ENCODE measurements at regions not wholly inside any gene's neighbourhood (a gene's known extent, or its start where the extent isn't known, plus 50 kb on each side); places are given as distances from the start of the nearest gene placed in this dataset.
A peak's percentile ranks its signal among the peaks of the same experiment; 100 is the strongest.

- WGBS: 96% methylated on average over 3 of the region's 3 CpGs
- Histone ChIP-seq H3K27ac (ENCODE audit: low read depth) (no peak overlapping the region), H3K4me3 (ENCODE audit: low read depth, low read length) (no peak overlapping the region), H3K4me1 (ENCODE audit: insufficient read depth) (no peaks in the 10 kb centered on the region), H3K36me3 (ENCODE audit: insufficient read depth) (no peaks in the 10 kb centered on the region)
- DNase-seq (ENCODE audit: extremely low spot score): no peak
Observed at GRCh38 chr10:30793093-30793492, 163.5 kb upstream of the LYZL2 start.

GRCh38 chr10:30792025-30792424 is 162.5 kb upstream of the LYZL2 start:
- Histone ChIP-seq H3K4me3 (ENCODE audit: low read depth, low read length) (no peak overlapping the region), H3K36me3 (ENCODE audit: insufficient read depth) (no peaks in the 10 kb centered on the region), H3K27ac (ENCODE audit: low read depth) (no peak overlapping the region), H3K4me1 (ENCODE audit: insufficient read depth) (no peaks in the 10 kb centered on the region)
- WGBS: 85% methylated on average over 2 of the region's 2 CpGs
- DNase-seq (ENCODE audit: extremely low spot score): no peak

GRCh38 chr10:30791197-30791611 is 161.7 kb upstream of the LYZL2 start:
- Histone ChIP-seq H3K36me3 (ENCODE audit: insufficient read depth) (no peaks in the 10 kb centered on the region), H3K4me1 (ENCODE audit: insufficient read depth) (no peaks in the 10 kb centered on the region), H3K27ac (ENCODE audit: low read depth) (no peak overlapping the region), H3K4me3 (ENCODE audit: low read depth, low read length) (no peak overlapping the region)
- WGBS: 64% methylated on average over 5 of the region's 5 CpGs
- no peak for DNase-seq (ENCODE audit: extremely low spot score)

GRCh38 chr10:30789806-30790205 is 160.3 kb upstream of the LYZL2 start:
- no peak for DNase-seq (ENCODE audit: extremely low spot score)
- H3K27ac ChIP-seq (ENCODE audit: low read depth): no peak overlapping the region
- no peaks in the 10 kb centered on the region for H3K4me1 ChIP-seq (ENCODE audit: insufficient read depth)
- H3K4me3 ChIP-seq (ENCODE audit: low read depth, low read length): no peak overlapping the region
- H3K36me3 ChIP-seq (ENCODE audit: insufficient read depth): no peaks in the 10 kb centered on the region
- 97% methylated on average over 8 of the region's 10 CpGs for WGBS

- no peak overlapping the region for H3K4me3 ChIP-seq (ENCODE audit: low read depth, low read length)
- no peak for DNase-seq (ENCODE audit: extremely low spot score)
- H3K27ac ChIP-seq (ENCODE audit: low read depth): no peak overlapping the region
- H3K4me1 ChIP-seq (ENCODE audit: insufficient read depth): no peaks in the 10 kb centered on the region
- H3K36me3 ChIP-seq (ENCODE audit: insufficient read depth): no peaks in the 10 kb centered on the region
- WGBS: 58% methylated on average over 3 of the region's 3 CpGs
Observed at GRCh38 chr10:30788307-30788706, 158.8 kb upstream of the LYZL2 start.

GRCh38 chr10:30786906-30787305 is 157.4 kb upstream of the LYZL2 start:
- no peaks in the 10 kb centered on the region for H3K36me3 ChIP-seq (ENCODE audit: insufficient read depth)
- H3K4me1 ChIP-seq (ENCODE audit: insufficient read depth): no peaks in the 10 kb centered on the region
- no peak overlapping the region for H3K4me3 ChIP-seq (ENCODE audit: low read depth, low read length)
- no peak overlapping the region for H3K27ac ChIP-seq (ENCODE audit: low read depth)
- DNase-seq (ENCODE audit: extremely low spot score): no peak
- WGBS: 96% methylated on average over 2 of the region's 2 CpGs

GRCh38 chr10:30786131-30786530 is 156.6 kb upstream of the LYZL2 start:
- Histone ChIP-seq H3K4me3 (ENCODE audit: low read depth, low read length) (no peak overlapping the region), H3K36me3 (ENCODE audit: insufficient read depth) (no peaks in the 10 kb centered on the region), H3K27ac (ENCODE audit: low read depth) (no peak overlapping the region), H3K4me1 (ENCODE audit: insufficient read depth) (no peaks in the 10 kb centered on the region)
- no peak for DNase-seq (ENCODE audit: extremely low spot score)

- Histone ChIP-seq H3K4me3 (ENCODE audit: low read depth, low read length) (peak overlapping the region; percentile 59), H3K27ac (ENCODE audit: low read depth) (peak overlapping the region; percentile 93), H3K36me3 (ENCODE audit: insufficient read depth) (no peaks in the 10 kb centered on the region), H3K4me1 (ENCODE audit: insufficient read depth) (no peaks in the 10 kb centered on the region)
- no peak for DNase-seq (ENCODE audit: extremely low spot score)
- 2% methylated on average over 63 of the region's 63 CpGs for WGBS
Observed at GRCh38 chr10:30784897-30785605, 155.5 kb upstream of the LYZL2 start.

GRCh38 chr10:30784524-30784896 is 155.0 kb upstream of the LYZL2 start:
- H3K36me3 ChIP-seq (ENCODE audit: insufficient read depth): no peaks in the 10 kb centered on the region
- H3K4me1 ChIP-seq (ENCODE audit: insufficient read depth): no peaks in the 10 kb centered on the region
- no peak for DNase-seq (ENCODE audit: extremely low spot score)
- peak overlapping the region; percentile 93 for H3K27ac ChIP-seq (ENCODE audit: low read depth)
- peak overlapping the region; percentile 59 for H3K4me3 ChIP-seq (ENCODE audit: low read depth, low read length)
- under 1% methylated on average over 5 of the region's 5 CpGs for whole genome bisulfite sequencing

GRCh38 chr10:30783939-30784501 is 154.5 kb upstream of the LYZL2 start:
- Histone ChIP-seq H3K4me3 (ENCODE audit: low read depth, low read length) (peak overlapping the region; percentile 22), H3K27ac (ENCODE audit: low read depth) (peak overlapping the region; percentile 73), H3K4me1 (ENCODE audit: insufficient read depth) (no peaks in the 10 kb centered on the region), H3K36me3 (ENCODE audit: insufficient read depth) (no peaks in the 10 kb centered on the region)
- 2% methylated on average over 18 of the region's 18 CpGs for WGBS
- peak; percentile 75 for DNase-seq (ENCODE audit: extremely low spot score)

GRCh38 chr10:30782537-30783461 is 153.2 kb upstream of the LYZL2 start:
- Histone ChIP-seq H3K4me1 (ENCODE audit: insufficient read depth) (no peaks in the 10 kb centered on the region), H3K4me3 (ENCODE audit: low read depth, low read length) (no peak overlapping the region), H3K27ac (ENCODE audit: low read depth) (peak overlapping the region; percentile 64), H3K36me3 (ENCODE audit: insufficient read depth) (no peaks in the 10 kb centered on the region)
- WGBS: 38% methylated on average over 15 of the region's 15 CpGs
- DNase-seq (ENCODE audit: extremely low spot score): no peak

- H3K4me3 ChIP-seq (ENCODE audit: low read depth, low read length): no peak overlapping the region
- H3K36me3 ChIP-seq (ENCODE audit: insufficient read depth): no peaks in the 10 kb centered on the region
- WGBS: 68% methylated on average over 7 of the region's 7 CpGs
- no peak for DNase-seq (ENCODE audit: extremely low spot score)
- no peaks in the 10 kb centered on the region for H3K4me1 ChIP-seq (ENCODE audit: insufficient read depth)
- H3K27ac ChIP-seq (ENCODE audit: low read depth): peak overlapping the region; percentile 53
Observed at GRCh38 chr10:30782157-30782536, 152.6 kb upstream of the LYZL2 start.

GRCh38 chr10:30781670-30782121 is 152.1 kb upstream of the LYZL2 start:
- DNase-seq (ENCODE audit: extremely low spot score): no peak

GRCh38 chr10:30778769-30779168 is 149.2 kb upstream of the LYZL2 start:
- H3K36me3 ChIP-seq (ENCODE audit: insufficient read depth): no peaks in the 10 kb centered on the region
- no peak for DNase-seq (ENCODE audit: extremely low spot score)
- 43% methylated on average over 1 of the region's 1 CpG for WGBS
- no peak overlapping the region for H3K4me3 ChIP-seq (ENCODE audit: low read depth, low read length)
- no peak overlapping the region for H3K27ac ChIP-seq (ENCODE audit: low read depth)
- H3K4me1 ChIP-seq (ENCODE audit: insufficient read depth): no peaks in the 10 kb centered on the region

More at GRCh38 chr10:30781670-30782121, 152.1 kb upstream of the LYZL2 start:
- H3K36me3 ChIP-seq (ENCODE audit: insufficient read depth): no peaks in the 10 kb centered on the region
- H3K4me3 ChIP-seq (ENCODE audit: low read depth, low read length): no peak overlapping the region
- no peak overlapping the region for H3K27ac ChIP-seq (ENCODE audit: low read depth)
- no peaks in the 10 kb centered on the region for H3K4me1 ChIP-seq (ENCODE audit: insufficient read depth)
- 80% methylated on average over 12 of the region's 12 CpGs for WGBS

Measured in urinary bladder (tissue), 3 donors.